OCI-LY3 (cell line): ENCODE measurements at regions not wholly inside any gene's neighbourhood (a gene's known extent, or its start where the extent isn't known, plus 50 kb on each side); places are given as distances from the start of the nearest gene placed in this dataset.

Experiments
- H2AFZ ChIP-seq: fragments of 200-600, 300-600 bp; shearing (Covaris generic); 2 replicates; pipeline ENCODE4 v1.6.0; 2014; ENCODE audit warnings: antibody characterized with exemption, low read depth, low read length
- H3K27ac ChIP-seq: fragments of 200-600, 300-600 bp; sonication (generic); 2 replicates; pipeline ENCODE4 v1.5.1; 2014; ENCODE audit warnings: mild to moderate bottlenecking, low read length, moderate library complexity, mixed read lengths
- H3K27me3 ChIP-seq: fragments of 200-600, 300-600 bp; sonication (generic); 2 replicates; pipeline ENCODE4 v1.6.1; 2014; ENCODE audit warnings: low read depth, low read length, mixed read lengths
- H3K36me3 ChIP-seq: fragments of 200-600, 300-600 bp; sonication (generic); replicated peaks from 2 replicates; pipeline ENCODE3; 2014; ENCODE audit warnings: low read depth, low read length, mixed read lengths
- H3K4me1 ChIP-seq: fragments of 300-600, 200-600 bp; sonication (generic); 2 replicates; pipeline ENCODE4 v1.6.1; 2014; ENCODE audit warnings: low read length, mixed read lengths
- H3K4me2 ChIP-seq: fragments of 200-600, 300-600 bp; sonication (generic); 2 replicates; pipeline ENCODE4 v1.6.1; 2014; ENCODE audit warnings: low read length, mixed read lengths
- H3K4me3 ChIP-seq: fragments of 300-600, 200-600 bp; sonication (generic); 2 replicates; pipeline ENCODE4 v1.5.1; 2014; ENCODE audit warnings: antibody characterized with exemption, mild to moderate bottlenecking, low read length, moderate library complexity
- H3K79me2 ChIP-seq: fragments of 300-600, 200-600 bp; shearing (Covaris generic); 2 replicates; pipeline ENCODE4 v1.6.1; 2014; ENCODE audit warnings: mild to moderate bottlenecking, low read length, mixed read lengths
- H3K9ac ChIP-seq: fragments of 300-600, 200-600 bp; shearing (Covaris generic); 2 replicates; pipeline ENCODE4 v1.6.0; 2014; ENCODE audit warnings: mild to moderate bottlenecking, low read length, moderate library complexity
- H3K9me3 ChIP-seq: fragments of 200-600, 300-600 bp; shearing (Covaris generic); 2 replicates; pipeline ENCODE4 v1.6.1; 2014; ENCODE audit warnings: low read length, mixed read lengths; ENCODE audit not compliant: insufficient read depth
- H4K20me1 ChIP-seq: fragments of 200-600, 300-600 bp; sonication (generic); 2 replicates; pipeline ENCODE4 v1.6.1; 2016; ENCODE audit warnings: low read length, mixed read lengths; ENCODE audit not compliant: insufficient read depth
- EZH2phosphoT487 ChIP-seq: fragments of 200-600 bp; shearing (Covaris generic); IDR thresholded peaks from 2 replicates; pipeline ENCODE4 v1.6.1; 2018; ENCODE audit warnings: antibody characterized with exemption, mixed run types, low read depth
- TF ChIP-seq, protein P1 (sequence below): fragments of 200-600, 300-600 bp; sonication (generic); IDR thresholded peaks from 2 replicates; pipeline ENCODE4 v1.5.1; 2014; ENCODE audit warnings: antibody characterized with exemption, low read length, low read depth

DNA sequence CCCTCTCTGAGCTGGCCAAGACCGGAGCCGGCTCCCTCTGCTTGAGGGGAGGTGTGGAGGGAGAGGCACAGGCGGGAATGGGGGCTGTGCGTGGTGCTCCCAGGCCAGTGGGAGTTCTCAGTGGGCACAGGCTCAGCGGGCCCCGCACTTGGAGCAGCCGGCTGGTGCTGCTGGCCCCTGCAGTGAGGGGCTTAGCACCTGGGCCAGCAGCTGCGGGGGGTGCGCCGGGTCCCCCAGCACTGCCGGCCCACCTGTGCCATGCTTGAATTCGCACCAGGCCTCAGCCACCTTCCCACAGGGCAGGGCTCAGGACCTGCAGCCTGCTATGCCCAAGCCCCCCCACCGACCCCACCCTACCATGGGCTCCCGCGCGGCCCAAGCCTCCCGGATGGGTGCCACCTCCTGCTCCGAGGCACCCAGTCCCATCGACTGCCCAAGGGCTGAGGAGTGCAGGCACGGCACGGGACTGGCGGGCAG, 602.5 kb downstream of the KCTD8 start:
- Histone ChIP-seq H3K36me3 (no peaks in the 10 kb centered on the region), H2AFZ (no peak overlapping the region), H3K79me2 (no peaks in the 10 kb centered on the region), H3K27ac (no peak overlapping the region), H3K4me2 (no peak overlapping the region), H3K27me3 (no peaks in the 10 kb centered on the region), H3K9me3 (no peaks in the 10 kb centered on the region), H3K4me1 (no peaks in the 10 kb centered on the region), H3K4me3 (no peak overlapping the region), H3K9ac (no peak overlapping the region), H4K20me1 (no peaks in the 10 kb centered on the region)
- TF ChIP-seq, protein P1, sequence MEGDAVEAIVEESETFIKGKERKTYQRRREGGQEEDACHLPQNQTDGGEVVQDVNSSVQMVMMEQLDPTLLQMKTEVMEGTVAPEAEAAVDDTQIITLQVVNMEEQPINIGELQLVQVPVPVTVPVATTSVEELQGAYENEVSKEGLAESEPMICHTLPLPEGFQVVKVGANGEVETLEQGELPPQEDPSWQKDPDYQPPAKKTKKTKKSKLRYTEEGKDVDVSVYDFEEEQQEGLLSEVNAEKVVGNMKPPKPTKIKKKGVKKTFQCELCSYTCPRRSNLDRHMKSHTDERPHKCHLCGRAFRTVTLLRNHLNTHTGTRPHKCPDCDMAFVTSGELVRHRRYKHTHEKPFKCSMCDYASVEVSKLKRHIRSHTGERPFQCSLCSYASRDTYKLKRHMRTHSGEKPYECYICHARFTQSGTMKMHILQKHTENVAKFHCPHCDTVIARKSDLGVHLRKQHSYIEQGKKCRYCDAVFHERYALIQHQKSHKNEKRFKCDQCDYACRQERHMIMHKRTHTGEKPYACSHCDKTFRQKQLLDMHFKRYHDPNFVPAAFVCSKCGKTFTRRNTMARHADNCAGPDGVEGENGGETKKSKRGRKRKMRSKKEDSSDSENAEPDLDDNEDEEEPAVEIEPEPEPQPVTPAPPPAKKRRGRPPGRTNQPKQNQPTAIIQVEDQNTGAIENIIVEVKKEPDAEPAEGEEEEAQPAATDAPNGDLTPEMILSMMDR: no peak

DNA sequence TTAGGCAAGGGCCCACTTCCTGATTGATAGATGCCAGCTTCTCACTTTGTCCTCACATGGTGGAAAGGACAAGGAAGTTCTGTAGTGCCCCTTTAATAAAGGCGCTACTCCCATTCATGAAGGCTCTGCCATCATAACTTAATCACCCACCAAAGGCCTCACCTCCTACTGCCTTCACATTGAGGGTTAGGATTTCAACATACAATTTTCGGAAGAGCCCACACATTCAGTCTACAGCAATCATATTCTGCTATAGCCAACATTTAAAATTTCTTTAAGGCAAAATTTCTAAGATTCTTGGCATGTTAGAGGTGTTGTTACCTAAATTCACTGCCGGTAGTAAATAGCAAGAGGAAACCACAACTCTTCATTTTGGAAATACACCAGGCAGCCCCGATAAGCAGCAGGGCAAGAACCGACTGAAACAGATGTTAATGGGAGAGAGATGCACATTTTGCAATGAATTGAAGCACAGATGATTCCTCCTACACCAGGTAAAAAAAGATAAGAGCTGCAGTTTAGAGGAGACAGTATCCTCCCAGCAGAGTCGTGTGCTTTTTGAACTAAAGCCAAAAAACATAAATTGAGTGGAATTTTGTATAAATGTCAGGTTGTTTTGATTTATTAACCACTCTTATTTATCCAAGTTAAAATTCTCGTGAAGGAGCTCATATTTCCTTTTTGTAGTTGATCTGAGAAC, 594.9 kb downstream of the KCTD8 start:
- Histone ChIP-seq H3K4me1 (peaks cover 3% of the 10 kb centered on the region; the same call in 1 of the 2 replicates), H3K27ac (no peak overlapping the region), H3K36me3 (no peaks in the 10 kb centered on the region), H3K27me3 (no peaks in the 10 kb centered on the region), H3K9me3 (no peaks in the 10 kb centered on the region), H3K9ac (no peak overlapping the region), H3K4me3 (no peak overlapping the region), H4K20me1 (no peaks in the 10 kb centered on the region), H2AFZ (no peak overlapping the region), H3K79me2 (no peaks in the 10 kb centered on the region), H3K4me2 (no peak overlapping the region)
- TF ChIP-seq, protein P1: no peak
- TF ChIP-seq EZH2phosphoT487: no peak

DNA sequence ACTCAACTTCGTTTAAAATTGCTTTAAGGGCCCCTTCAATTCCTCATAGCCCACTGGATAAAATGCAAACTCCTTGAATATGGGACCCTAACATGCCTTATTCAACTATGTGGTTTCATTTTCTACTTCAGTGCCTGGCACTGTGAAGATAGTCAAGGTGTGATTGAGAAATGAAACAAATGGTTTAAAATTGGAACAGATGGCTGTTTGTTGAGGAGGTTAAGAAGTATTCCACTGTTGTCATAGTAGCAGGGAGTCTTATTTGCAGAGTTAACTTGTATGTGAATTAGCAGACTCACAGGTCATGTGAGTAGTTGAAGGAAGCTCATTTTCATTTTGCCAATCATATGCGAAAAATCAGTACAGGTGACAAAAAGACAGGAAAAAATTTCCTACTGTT, 593.3 kb downstream of the KCTD8 start:
- Histone ChIP-seq H3K27me3 (no peaks in the 10 kb centered on the region), H3K4me3 (no peak overlapping the region), H4K20me1 (no peaks in the 10 kb centered on the region), H3K27ac (no peak overlapping the region), H2AFZ (0 out of 2 replicates have a peak overlapping the region, but pooled peaks have one; percentile 22), H3K4me2 (no peak overlapping the region), H3K9ac (no peak overlapping the region), H3K36me3 (no peaks in the 10 kb centered on the region), H3K79me2 (no peaks in the 10 kb centered on the region), H3K9me3 (no peaks in the 10 kb centered on the region), H3K4me1 (peaks cover 3% of the 10 kb centered on the region; the same call in 1 of the 2 replicates)
- TF ChIP-seq EZH2phosphoT487: no peak
- TF ChIP-seq, protein P1: no peak

DNA sequence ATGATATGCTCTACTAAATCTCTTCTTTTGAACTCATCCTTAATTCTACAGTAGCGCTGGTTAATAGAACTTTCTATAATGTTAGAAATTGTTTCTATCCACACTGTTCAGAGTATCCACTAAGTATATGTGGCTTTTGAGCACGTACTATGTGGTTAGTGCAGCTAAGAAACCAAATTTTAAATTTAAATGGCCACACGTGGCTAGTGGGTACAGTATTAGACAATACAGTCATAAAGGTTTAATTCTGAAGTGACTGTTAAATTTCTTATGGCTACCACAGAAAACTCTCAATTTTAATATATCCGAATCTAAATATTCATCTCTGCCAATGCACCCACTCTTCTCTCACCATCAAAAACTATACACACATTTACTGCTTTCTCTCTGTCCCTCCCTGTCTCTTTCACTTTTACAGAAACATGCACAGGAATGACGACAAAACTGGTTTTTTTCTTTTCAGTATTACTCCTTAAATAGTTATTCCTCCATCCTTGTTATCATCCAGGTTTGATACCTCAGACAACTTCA, 583.9 kb downstream of the KCTD8 start:
- Histone ChIP-seq H3K27ac (peak overlapping the region; percentile 59), H4K20me1 (no peaks in the 10 kb centered on the region)
- no peak for TF ChIP-seq EZH2phosphoT487
- TF ChIP-seq, protein P1: no peak

More for the DNA sequence above, 583.9 kb downstream of the KCTD8 start:
- peak overlapping the region; percentile 4 for H2AFZ ChIP-seq
- no peaks in the 10 kb centered on the region for H3K9me3 ChIP-seq
- no peaks in the 10 kb centered on the region for H3K27me3 ChIP-seq
- H3K9ac ChIP-seq: peak overlapping the region; percentile 16; the same call in 1 of the 2 replicates
- H3K4me3 ChIP-seq: peak overlapping the region; percentile 52
- H3K4me1 ChIP-seq: peaks cover 62% of the 10 kb centered on the region
- no peaks in the 10 kb centered on the region for H3K36me3 ChIP-seq
- no peaks in the 10 kb centered on the region for H3K79me2 ChIP-seq
- H3K4me2 ChIP-seq: peak overlapping the region; percentile 73
